Trophoblast cell (in vitro differentiated cells and primary cell): ENCODE measurements at regions not wholly inside any gene's neighbourhood (a gene's known extent, or its start where the extent isn't known, plus 50 kb on each side); places are given as distances from the start of the nearest gene placed in this dataset.
"Not testable (repeated sequence)": the region's sequence is repeated elsewhere in the genome, so short reads cannot be mapped to it uniquely, and the experiment has no call there.

ENCODE experiments used
- DNase-seq, 2 donors: peaks; one replicate each; pipeline ENCODE4 v3.0.0-alpha.2; 2016
- H2AFZ ChIP-seq: 2 replicates; pipeline ENCODE4 v1.6.1; 2013; ENCODE audit warnings: low read length, moderate library complexity, mild to moderate bottlenecking; ENCODE audit not compliant: insufficient read depth, poor library complexity
- H2AK5ac ChIP-seq: 2 replicates; pipeline ENCODE4 v1.6.1; 2013; ENCODE audit warnings: mild to moderate bottlenecking, low read length
- H2BK120ac ChIP-seq: 2 replicates; pipeline ENCODE4 v1.6.1; 2013; ENCODE audit warnings: low read length, mild to moderate bottlenecking, moderate library complexity; ENCODE audit not compliant: insufficient read depth, poor library complexity
- H2BK12ac ChIP-seq: 2 replicates; pipeline ENCODE4 v1.6.1; 2013; ENCODE audit warnings: mild to moderate bottlenecking, low read length, moderate library complexity
- H2BK5ac ChIP-seq: 2 replicates; pipeline ENCODE4 v1.6.1; 2013; ENCODE audit warnings: low read length, low read depth, moderate library complexity, mild to moderate bottlenecking; ENCODE audit not compliant: poor library complexity
- H3K14ac ChIP-seq: 2 replicates; pipeline ENCODE4 v1.6.1; 2013; ENCODE audit warnings: mild to moderate bottlenecking, low read length
- H3K18ac ChIP-seq: 2 replicates; pipeline ENCODE4 v1.6.1; 2013; ENCODE audit warnings: mild to moderate bottlenecking, low read length
- H3K23ac ChIP-seq: 2 replicates; pipeline ENCODE4 v1.6.1; 2013; ENCODE audit warnings: low read length
- H3K27ac ChIP-seq: 2 replicates; pipeline ENCODE4 v1.5.1; 2013; ENCODE audit warnings: low read depth, mild to moderate bottlenecking, inconsistent platforms, low read length, moderate library complexity
- H3K27me3 ChIP-seq: 2 replicates; pipeline ENCODE4 v1.6.1; 2013; ENCODE audit warnings: inconsistent platforms, mild to moderate bottlenecking, low read length, moderate library complexity; ENCODE audit not compliant: insufficient read depth
- H3K36me3 ChIP-seq, 2 experiments: 1 replicate in 1 of 2; 2 replicates in 1 of 2; pipeline ENCODE4 v1.6.1; 2013; ENCODE audit warnings: low read length in 2 of 2, mild to moderate bottlenecking in 2 of 2, moderate library complexity in 1 of 2; ENCODE audit not compliant: insufficient read depth in 2 of 2, control insufficient read depth in 1 of 2
- H3K4ac ChIP-seq: 2 replicates; pipeline ENCODE4 v1.6.1; 2013; ENCODE audit warnings: low read depth, mild to moderate bottlenecking, low read length, moderate library complexity
- H3K4me1 ChIP-seq, 2 experiments: 1 replicate in 1 of 2; 2 replicates in 1 of 2; pipeline ENCODE4 v1.6.1; 2013; ENCODE audit warnings: low read length in 2 of 2, mild to moderate bottlenecking in 2 of 2, moderate library complexity in 1 of 2; ENCODE audit not compliant: insufficient read depth in 2 of 2, control insufficient read depth in 1 of 2
- H3K4me2 ChIP-seq: 2 replicates; pipeline ENCODE4 v1.6.1; 2013; ENCODE audit warnings: inconsistent platforms, mild to moderate bottlenecking, low read length, moderate library complexity
- H3K4me3 ChIP-seq: 2 replicates; pipeline ENCODE4 v1.5.1; 2013; ENCODE audit warnings: mild to moderate bottlenecking, low read depth, low read length, inconsistent platforms
- H3K79me1 ChIP-seq: one replicate; pipeline ENCODE4 v1.6.1; 2013; ENCODE audit warnings: low read length
- H3K79me2 ChIP-seq: 2 replicates; pipeline ENCODE4 v1.6.1; 2013; ENCODE audit warnings: low read length, mild to moderate bottlenecking; ENCODE audit not compliant: control insufficient read depth, insufficient read depth, poor library complexity
- H3K9ac ChIP-seq: 2 replicates; pipeline ENCODE4 v1.6.1; 2013; ENCODE audit warnings: mild to moderate bottlenecking, low read length
- H3K9me3 ChIP-seq: 2 replicates; pipeline ENCODE4 v1.6.1; 2013; ENCODE audit warnings: low read depth, mild to moderate bottlenecking, control low read depth, inconsistent platforms, low read length; ENCODE audit not compliant: insufficient read depth
- H4K12ac ChIP-seq: 2 replicates; pipeline ENCODE4 v1.6.1; 2013; ENCODE audit warnings: low read depth, mild to moderate bottlenecking, low read length, moderate library complexity
- H4K8ac ChIP-seq: 2 replicates; pipeline ENCODE4 v1.6.1; 2013; ENCODE audit warnings: low read depth, mild to moderate bottlenecking, low read length, moderate library complexity
- H4K91ac ChIP-seq: one replicate; pipeline ENCODE4 v1.6.1; 2013; ENCODE audit warnings: low read depth, mild to moderate bottlenecking, low read length, moderate library complexity
- WGBS: extraction: QIAGEN DNeasy Blood & Tissue Kit; methylation state at CpG from one replicate; pipeline ENCODE4 v1.1.7; 2013; ENCODE audit warnings: missing lambda C conversion rate; ENCODE audit not compliant: insufficient read length, insufficient coverage; ENCODE audit errors: extremely low coverage; 5-methylcytosine and 5-hydroxymethylcytosine counted together

GRCh38 chr10:51014680-51015389 lies 59.5 kb upstream of the PRKG1 start:
- no peak overlapping the region for H3K4me2 ChIP-seq
- no peak overlapping the region for H3K14ac ChIP-seq
- no peaks in the 10 kb centered on the region for H3K9me3 ChIP-seq
- H2BK120ac ChIP-seq = no peak overlapping the region
- no peaks in the 10 kb centered on the region for H3K79me1 ChIP-seq
- H3K18ac ChIP-seq = no peak overlapping the region
- no peak overlapping the region for H3K4me3 ChIP-seq
- H2BK5ac ChIP-seq = no peak overlapping the region
- H3K27ac ChIP-seq = no peak overlapping the region
- no peaks in the 10 kb centered on the region for H3K36me3 ChIP-seq
- H4K12ac ChIP-seq = no peak overlapping the region
- no peak overlapping the region for H2BK12ac ChIP-seq
- H3K4me1 ChIP-seq = no peaks in the 10 kb centered on the region
- no peak overlapping the region for H3K4ac ChIP-seq
- no peaks in the 10 kb centered on the region for H3K27me3 ChIP-seq
- H2AFZ ChIP-seq = no peak overlapping the region
- H4K8ac ChIP-seq = no peak overlapping the region
- WGBS = no CpG with 5 or more reads among the region's 4 CpGs
- H3K23ac ChIP-seq = no peak overlapping the region
- H4K91ac ChIP-seq = no peak overlapping the region
- no peaks in the 10 kb centered on the region for H3K79me2 ChIP-seq
- no peak overlapping the region for H3K9ac ChIP-seq
- no peak overlapping the region for H2AK5ac ChIP-seq
- no peak for DNase-seq

GRCh38 chr10:51015390-51015754 lies 58.9 kb upstream of the PRKG1 start:
- H3K4me3 ChIP-seq, H3K4me1 ChIP-seq, H3K18ac ChIP-seq, H3K23ac ChIP-seq, H3K4ac ChIP-seq, H3K14ac ChIP-seq, H2AFZ ChIP-seq, H3K9me3 ChIP-seq, H3K9ac ChIP-seq, H3K4me2 ChIP-seq, H3K27me3 ChIP-seq, H4K91ac ChIP-seq, H2BK5ac ChIP-seq, H4K12ac ChIP-seq, H3K79me2 ChIP-seq, H3K36me3 ChIP-seq, H2AK5ac ChIP-seq, H3K79me1 ChIP-seq, DNase-seq, H2BK120ac ChIP-seq, H4K8ac ChIP-seq, H2BK12ac ChIP-seq, H3K27ac ChIP-seq: not testable (repeated sequence)

- H3K18ac ChIP-seq = no peak overlapping the region
- no peak overlapping the region for H4K12ac ChIP-seq
- H2BK120ac ChIP-seq = no peak overlapping the region
- H3K4me1 ChIP-seq = no peaks in the 10 kb centered on the region
- H3K9me3 ChIP-seq = no peaks in the 10 kb centered on the region
- no peaks in the 10 kb centered on the region for H3K36me3 ChIP-seq
- no peak overlapping the region for H4K91ac ChIP-seq
- no peak for DNase-seq
- no peak overlapping the region for H2BK5ac ChIP-seq
- no peaks in the 10 kb centered on the region for H3K79me1 ChIP-seq
- H4K8ac ChIP-seq = no peak overlapping the region
- H2BK12ac ChIP-seq = no peak overlapping the region
- no peak overlapping the region for H3K4ac ChIP-seq
- no peak overlapping the region for H2AFZ ChIP-seq
- H3K14ac ChIP-seq = no peak overlapping the region
- no peak overlapping the region for H3K23ac ChIP-seq
- no peak overlapping the region for H2AK5ac ChIP-seq
- H3K4me2 ChIP-seq = no peak overlapping the region
- no CpG with 5 or more reads among the region's 5 CpGs for WGBS
- no peak overlapping the region for H3K27ac ChIP-seq
- no peak overlapping the region for H3K4me3 ChIP-seq
- no peaks in the 10 kb centered on the region for H3K27me3 ChIP-seq
- H3K9ac ChIP-seq = no peak overlapping the region
- no peaks in the 10 kb centered on the region for H3K79me2 ChIP-seq
Measured at GRCh38 chr10:51020200-51020599, 54.1 kb upstream of the PRKG1 start.

- Histone ChIP-seq H3K9ac (no peak overlapping the region), H4K91ac (no peak overlapping the region), H3K4me1 (no peaks in the 10 kb centered on the region), H3K23ac (no peak overlapping the region), H3K36me3 (no peaks in the 10 kb centered on the region), H4K12ac (no peak overlapping the region), H2BK12ac (no peak overlapping the region), H3K79me1 (no peaks in the 10 kb centered on the region), H3K18ac (no peak overlapping the region), H2AFZ (no peak overlapping the region), H3K4ac (no peak overlapping the region), H3K9me3 (no peaks in the 10 kb centered on the region), H4K8ac (no peak overlapping the region), H3K4me2 (no peak overlapping the region), H2BK5ac (no peak overlapping the region), H3K27me3 (no peaks in the 10 kb centered on the region), H3K79me2 (no peaks in the 10 kb centered on the region), H2AK5ac (no peak overlapping the region), H2BK120ac (no peak overlapping the region), H3K14ac (no peak overlapping the region), H3K27ac (no peak overlapping the region), H3K4me3 (no peak overlapping the region)
- no peak for DNase-seq
- WGBS = no CpG with 5 or more reads among the region's 5 CpGs
Measured at GRCh38 chr10:51022933-51023585, 51.2 kb upstream of the PRKG1 start.
